Activated gamma-delta T cell treated with Interleukin-2 at 50 U/mL for 16 hours (primary cell): ENCODE measurements at regions not wholly inside any gene's neighbourhood (a gene's known extent, or its start where the extent isn't known, plus 50 kb on each side); places are given as distances from the start of the nearest gene placed in this dataset.

Source experiments
- DNase-seq: peaks from one replicate; pipeline ENCODE4 v3.0.0-alpha.2; 2020

DNA sequence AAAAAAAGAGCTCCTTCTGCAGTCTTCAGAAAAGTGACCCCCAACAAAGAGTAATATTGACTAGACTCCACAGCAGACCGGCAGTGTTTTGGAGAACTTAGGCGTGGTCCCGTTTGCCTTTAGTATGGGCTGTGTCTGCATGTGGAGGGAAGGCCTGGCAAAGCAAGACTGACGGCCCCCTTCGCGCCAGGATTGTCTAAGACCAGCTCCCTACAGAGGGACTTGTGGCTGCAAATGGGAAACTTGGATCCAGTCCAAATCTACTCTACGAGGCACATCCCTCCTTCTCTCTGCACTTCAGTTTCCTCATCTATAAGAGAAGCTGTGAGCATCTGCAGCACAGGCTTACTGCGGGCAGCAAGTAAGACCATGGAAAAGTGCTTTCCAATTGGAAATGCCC is 350.0 kb downstream of the ZNF536 start:
- DNase-seq = no peak

GRCh38 chr19:30719999-30720345 is 347.8 kb downstream of the ZNF536 start:
- no peak for DNase-seq

- no peak for DNase-seq
These were observed 347.2 kb downstream of the ZNF536 start for GRCh38 chr19:30719189-30719998.

DNA sequence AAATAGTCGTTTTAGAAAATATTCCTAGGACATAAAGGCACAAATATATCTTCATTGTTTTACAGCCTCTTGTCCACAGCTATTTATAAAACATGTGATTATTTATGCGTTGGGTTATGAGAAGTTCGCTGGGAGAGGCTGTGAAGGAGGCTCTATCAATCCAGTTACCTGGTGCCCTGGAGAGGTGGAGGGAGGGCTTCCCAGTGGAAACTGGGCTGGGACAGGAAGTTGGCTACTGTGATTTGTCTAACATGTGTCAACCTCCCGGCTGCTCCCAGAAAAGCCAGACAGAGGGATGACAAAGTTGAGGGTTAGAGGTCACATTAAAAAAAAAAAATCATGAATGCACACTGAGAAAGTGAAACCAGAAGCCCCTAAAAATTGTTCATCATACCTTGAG is 346.5 kb downstream of the ZNF536 start:
- no peak for DNase-seq

DNA sequence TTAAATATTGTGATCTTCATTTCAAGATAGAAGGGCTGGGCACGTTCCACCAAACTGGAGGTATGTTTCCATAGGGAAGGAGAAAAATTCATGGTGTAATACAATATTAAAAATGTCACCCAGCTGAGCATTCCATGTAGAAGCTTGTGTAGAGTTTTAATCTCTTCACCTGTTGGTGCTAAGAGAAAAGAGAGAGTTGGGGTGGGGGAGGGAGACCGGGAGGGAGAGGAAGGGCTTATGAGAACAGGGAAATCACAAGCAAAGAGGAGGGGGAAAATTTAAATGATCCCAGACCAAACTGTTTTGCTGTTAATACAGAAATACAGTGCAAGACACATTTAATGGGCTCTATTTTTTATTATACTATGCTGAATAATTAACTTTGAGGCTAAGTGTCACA is 345.8 kb downstream of the ZNF536 start:
- no peak for DNase-seq

- DNase-seq = no peak
These were observed 345.2 kb downstream of the ZNF536 start for GRCh38 chr19:30717381-30717780.

DNA sequence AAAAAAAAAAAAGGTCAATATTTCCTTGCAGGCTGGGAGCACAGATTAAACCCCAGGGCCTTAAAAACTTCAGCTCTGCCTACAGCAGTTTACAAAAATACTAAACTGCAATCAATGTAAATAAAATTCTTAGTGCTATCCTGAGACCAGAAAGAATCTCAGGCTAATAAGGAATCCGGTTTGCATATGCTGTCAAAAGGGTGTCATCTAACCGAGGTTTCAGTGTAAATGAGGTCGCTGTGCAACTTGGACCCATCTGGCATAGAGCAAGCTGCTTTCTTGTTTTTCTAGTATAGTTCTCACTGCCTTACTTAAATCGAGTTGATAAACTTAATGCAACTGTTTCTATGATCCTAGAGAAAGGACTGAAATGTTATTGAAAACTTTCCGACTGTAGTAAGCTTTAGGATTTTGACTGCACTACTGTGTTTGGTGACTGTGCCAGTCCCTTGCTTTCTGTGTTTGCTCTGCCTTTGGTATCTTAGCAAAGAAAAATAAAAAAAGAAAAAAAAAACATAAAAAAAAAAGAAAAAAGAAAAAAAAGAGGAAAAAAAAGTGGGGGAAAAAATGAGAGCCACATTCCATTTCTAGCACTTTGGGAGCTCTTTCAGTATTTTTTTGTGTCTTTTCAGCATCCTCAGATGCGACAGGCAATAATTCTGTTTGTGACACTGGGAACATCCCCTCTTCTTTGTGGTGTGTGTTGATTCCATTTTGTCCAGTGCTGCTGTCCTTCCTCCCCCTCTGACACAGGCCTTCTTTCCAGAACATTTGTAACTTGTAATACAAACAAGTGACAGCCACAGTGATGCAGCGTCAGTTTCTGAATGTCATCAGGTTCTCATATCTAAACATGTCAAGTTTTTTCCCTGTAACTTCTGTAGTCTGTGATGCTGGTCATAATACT is 340.5 kb downstream of the ZNF536 start:
- no peak for DNase-seq

DNA sequence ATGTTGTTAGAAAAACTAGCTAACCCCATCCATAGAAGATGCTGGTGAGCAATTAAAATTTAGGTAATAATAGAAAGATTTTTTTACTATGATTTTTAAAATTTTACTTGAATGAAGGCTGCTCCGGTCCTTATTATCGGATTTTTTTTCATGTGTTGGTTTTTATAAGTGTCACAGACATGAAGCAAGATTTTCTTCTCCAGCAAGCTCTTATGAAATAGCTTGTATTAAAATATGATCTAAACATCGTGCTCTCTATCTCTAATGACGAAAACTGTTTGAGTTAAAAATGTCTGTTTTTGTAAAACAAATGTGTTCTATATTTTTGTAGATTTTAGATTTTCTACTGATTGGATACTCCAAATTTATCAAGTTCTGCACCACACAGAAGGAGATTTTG is 339.6 kb downstream of the ZNF536 start:
- DNase-seq = no peak

GRCh38 chr19:30711296-30711695 is 339.1 kb downstream of the ZNF536 start:
- no peak for DNase-seq

GRCh38 chr19:30710721-30711120 is 338.5 kb downstream of the ZNF536 start:
- DNase-seq = no peak

DNA sequence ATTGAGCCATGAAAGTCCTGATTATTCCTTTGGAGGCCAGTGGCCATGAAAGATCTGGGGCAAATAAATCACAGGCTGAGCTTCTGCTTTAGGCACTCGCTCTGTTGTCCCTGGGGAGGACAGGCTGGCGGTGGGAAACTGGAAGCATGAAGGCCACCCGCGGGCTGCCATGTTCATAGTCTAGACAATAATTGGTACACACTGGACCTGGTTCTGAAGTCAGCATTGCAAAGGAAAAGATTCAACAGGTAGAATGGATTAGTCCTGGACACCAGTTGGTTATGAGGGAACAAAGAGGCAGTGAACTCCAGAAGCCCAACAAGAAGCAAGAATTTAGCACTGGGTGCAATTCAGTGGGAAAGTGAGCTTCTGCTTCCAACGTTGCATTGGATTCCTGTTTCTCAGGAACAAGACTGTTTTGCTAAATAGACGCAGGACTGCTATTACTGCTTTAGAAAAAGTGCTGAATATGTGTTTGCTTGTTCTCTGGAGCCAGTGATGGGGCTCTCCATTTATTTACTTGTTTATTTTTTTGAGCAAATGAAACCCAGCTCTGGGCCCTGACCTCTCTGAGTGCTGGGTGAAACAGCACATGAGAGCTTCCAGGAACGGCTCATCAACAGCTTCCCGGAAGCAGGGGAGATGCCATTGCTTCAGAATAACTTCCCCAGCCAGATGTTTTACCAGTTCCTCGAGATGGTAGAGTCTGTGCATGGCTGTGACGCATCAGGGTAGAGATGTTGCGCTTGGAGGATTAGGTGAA is 336.4 kb downstream of the ZNF536 start:
- DNase-seq = no peak

- DNase-seq = no peak
These were observed 332.7 kb downstream of the ZNF536 start for GRCh38 chr19:30704771-30705330.

GRCh38 chr19:30703645-30704044 is 331.5 kb downstream of the ZNF536 start:
- no peak for DNase-seq

DNA sequence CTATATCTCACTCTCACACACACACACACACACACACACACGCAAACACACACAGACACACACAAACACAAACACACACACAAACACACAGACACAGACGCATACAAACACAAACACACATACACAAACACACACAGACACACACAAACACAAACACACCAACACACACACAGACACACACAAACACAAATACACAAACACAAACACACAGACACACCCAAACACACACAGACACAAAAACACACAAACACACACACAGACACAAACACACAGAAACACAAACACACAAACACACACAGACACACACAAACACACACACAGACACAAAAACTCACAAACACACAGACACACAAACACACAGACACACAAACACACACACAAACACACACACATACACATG is 329.0 kb downstream of the ZNF536 start:
- DNase-seq = no peak

- DNase-seq = no peak
These were observed 327.7 kb downstream of the ZNF536 start for GRCh38 chr19:30699871-30700280.

DNA sequence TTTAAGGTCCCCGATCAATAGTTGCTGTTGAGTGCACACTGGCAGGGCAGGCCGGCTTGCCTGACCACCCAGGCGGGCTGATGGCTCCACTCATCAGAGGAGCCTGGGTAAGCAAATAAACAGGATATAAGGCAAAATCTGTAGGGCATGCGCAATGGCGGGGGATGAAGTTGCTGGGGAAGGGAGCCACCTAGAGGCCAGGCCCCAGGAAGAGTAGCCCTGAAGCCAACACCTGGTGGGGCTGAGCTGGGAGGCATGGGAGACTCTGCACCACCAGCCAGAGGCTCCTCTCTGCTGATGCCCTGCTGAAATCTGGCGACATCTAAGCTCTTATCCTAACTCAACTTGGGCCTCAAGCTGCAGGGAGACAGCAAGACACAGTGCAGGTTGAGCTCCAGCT is 324.3 kb downstream of the ZNF536 start:
- no peak for DNase-seq

GRCh38 chr19:30695171-30695875 is 323.1 kb downstream of the ZNF536 start:
- no peak for DNase-seq

DNA sequence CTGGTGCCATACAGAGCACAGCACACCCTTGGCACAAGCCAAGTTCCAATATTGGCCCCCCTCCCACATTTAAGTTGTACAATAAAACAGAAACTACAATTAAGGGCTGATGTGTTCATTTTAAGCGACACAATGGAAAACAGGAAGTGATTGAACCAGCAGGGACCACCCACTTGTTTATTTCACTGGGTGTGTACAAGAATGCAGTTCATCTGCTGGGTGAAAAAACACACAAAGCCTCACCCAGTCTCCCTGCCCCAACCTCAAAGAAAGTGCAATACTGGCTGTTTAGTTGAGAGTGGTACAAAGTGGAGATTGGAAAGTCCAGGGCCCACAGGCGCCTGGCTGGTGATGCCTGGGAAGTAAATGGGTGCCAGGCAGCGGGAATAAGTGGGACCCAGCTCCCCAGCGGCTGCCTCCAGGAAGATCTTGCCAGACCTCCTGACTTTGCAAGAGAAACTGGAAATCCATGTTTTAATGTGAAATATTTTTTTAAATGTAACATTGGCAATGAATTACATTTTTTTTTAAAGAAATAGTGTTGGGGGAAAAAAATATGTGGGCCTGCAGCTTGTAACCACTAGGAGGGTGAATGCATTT is 322.1 kb downstream of the ZNF536 start:
- DNase-seq = no peak

GRCh38 chr19:30692879-30693503 is 320.8 kb downstream of the ZNF536 start:
- no peak for DNase-seq

DNA sequence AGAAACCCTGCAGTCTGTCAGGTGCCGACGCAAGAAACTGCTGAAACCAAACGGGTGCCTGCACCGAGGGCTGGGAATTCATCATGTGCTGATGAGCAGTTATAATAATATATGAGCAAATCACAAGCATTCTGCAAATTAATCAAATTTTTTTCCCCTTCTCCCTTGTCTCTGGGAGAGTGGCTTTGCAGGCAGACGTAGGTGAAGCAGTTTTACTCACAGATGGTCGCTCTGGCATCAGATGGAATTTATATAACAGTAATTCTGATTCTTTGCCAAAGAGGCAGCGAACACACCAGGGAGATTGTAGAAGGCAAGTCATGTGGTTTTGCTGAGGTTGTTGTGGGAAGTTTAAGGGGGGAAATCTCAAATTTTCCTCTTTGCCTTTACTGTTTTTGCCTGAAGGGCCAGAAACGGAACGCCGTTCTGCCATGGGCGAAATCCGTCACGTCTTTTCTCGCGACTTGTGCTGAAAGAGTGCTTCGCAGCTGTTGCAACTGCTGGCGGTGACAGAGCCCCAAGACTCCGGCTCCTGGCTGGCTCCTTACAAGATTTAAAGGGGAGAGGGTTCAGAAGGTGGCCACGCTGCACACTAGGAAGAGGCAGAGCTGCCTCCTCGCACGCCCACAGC is 320.1 kb downstream of the ZNF536 start:
- DNase-seq = no peak

GRCh38 chr19:30691819-30692166 is 319.6 kb downstream of the ZNF536 start:
- DNase-seq = no peak
